ENCODE measurements at regions not wholly inside any gene's neighbourhood (a gene's known extent, or its start where the extent isn't known, plus 50 kb on each side); places are given as distances from the start of the nearest gene placed in this dataset.

- no peaks in the 10 kb centered on the region for H3K79me2 ChIP-seq (ENCODE audit: control insufficient read depth, insufficient read depth, low read length, poor library complexity)
- H2BK12ac ChIP-seq (ENCODE audit: low read length) = no peak overlapping the region
- H3K4ac ChIP-seq (ENCODE audit: low read depth, low read length) = no peak overlapping the region
- H2AFZ ChIP-seq (ENCODE audit: insufficient read depth, low read length, poor library complexity) = no peak overlapping the region
- no peak overlapping the region for H3K14ac ChIP-seq (ENCODE audit: low read length)
- H3K23ac ChIP-seq (ENCODE audit: low read length) = no peak overlapping the region
- WGBS (ENCODE audit: extremely low coverage, insufficient coverage, insufficient read length) = no CpG with 5 or more reads among the region's 16 CpGs
- no peak overlapping the region for H3K4me3 ChIP-seq (ENCODE audit: low read depth, low read length)
- H3K79me1 ChIP-seq (ENCODE audit: low read length) = no peaks in the 10 kb centered on the region
- H4K8ac ChIP-seq (ENCODE audit: low read depth, low read length) = no peak overlapping the region
- H3K36me3 ChIP-seq (ENCODE audit: control insufficient read depth in 1 of 2, insufficient read depth in 2 of 2, low read length in 2 of 2) = no peaks in the 10 kb centered on the region
- no peak overlapping the region for H3K9ac ChIP-seq (ENCODE audit: low read length)
- H4K12ac ChIP-seq (ENCODE audit: low read depth, low read length) = no peak overlapping the region
- no peak overlapping the region for H2BK5ac ChIP-seq (ENCODE audit: low read depth, low read length, poor library complexity)
- H2AK5ac ChIP-seq (ENCODE audit: low read length) = no peak overlapping the region
- H3K4me1 ChIP-seq (ENCODE audit: control insufficient read depth in 1 of 2, insufficient read depth in 2 of 2, low read length in 2 of 2) = no peaks in the 10 kb centered on the region
- no peak overlapping the region for H2BK120ac ChIP-seq (ENCODE audit: insufficient read depth, low read length, poor library complexity)
- H4K91ac ChIP-seq (ENCODE audit: low read depth, low read length) = no peak overlapping the region
- H3K27ac ChIP-seq (ENCODE audit: low read depth, low read length) = no peak overlapping the region
- no peak for DNase-seq
- no peaks in the 10 kb centered on the region for H3K9me3 ChIP-seq (ENCODE audit: insufficient read depth, low read depth, low read length)
- no peaks in the 10 kb centered on the region for H3K27me3 ChIP-seq (ENCODE audit: insufficient read depth, low read length)
- H3K4me2 ChIP-seq (ENCODE audit: low read length) = no peak overlapping the region
- H3K18ac ChIP-seq (ENCODE audit: low read length) = no peak overlapping the region
Observed at GRCh38 chr5:120035815-120036577, 406.6 kb downstream of the FAM170A start.

GRCh38 chr5:120037451-120037850, 408.1 kb downstream of the FAM170A start:
- no peak for DNase-seq
- Histone ChIP-seq H3K14ac (ENCODE audit: low read length) (no peak overlapping the region), H2BK12ac (ENCODE audit: low read length) (no peak overlapping the region), H3K27me3 (ENCODE audit: insufficient read depth, low read length) (no peaks in the 10 kb centered on the region), H3K4me3 (ENCODE audit: low read depth, low read length) (no peak overlapping the region), H2AK5ac (ENCODE audit: low read length) (no peak overlapping the region), H3K23ac (ENCODE audit: low read length) (no peak overlapping the region), H3K4ac (ENCODE audit: low read depth, low read length) (no peak overlapping the region), H3K36me3 (ENCODE audit: control insufficient read depth in 1 of 2, insufficient read depth in 2 of 2, low read length in 2 of 2) (no peaks in the 10 kb centered on the region), H4K91ac (ENCODE audit: low read depth, low read length) (no peak overlapping the region), H3K9ac (ENCODE audit: low read length) (no peak overlapping the region), H3K79me1 (ENCODE audit: low read length) (no peaks in the 10 kb centered on the region), H3K18ac (ENCODE audit: low read length) (no peak overlapping the region), H2BK120ac (ENCODE audit: insufficient read depth, low read length, poor library complexity) (no peak overlapping the region), H3K27ac (ENCODE audit: low read depth, low read length) (no peak overlapping the region), H4K12ac (ENCODE audit: low read depth, low read length) (no peak overlapping the region), H3K4me1 (ENCODE audit: control insufficient read depth in 1 of 2, insufficient read depth in 2 of 2, low read length in 2 of 2) (no peaks in the 10 kb centered on the region), H2AFZ (ENCODE audit: insufficient read depth, low read length, poor library complexity) (no peak overlapping the region), H4K8ac (ENCODE audit: low read depth, low read length) (no peak overlapping the region), H3K79me2 (ENCODE audit: control insufficient read depth, insufficient read depth, low read length, poor library complexity) (no peaks in the 10 kb centered on the region), H3K4me2 (ENCODE audit: low read length) (no peak overlapping the region), H3K9me3 (ENCODE audit: insufficient read depth, low read depth, low read length) (no peaks in the 10 kb centered on the region), H2BK5ac (ENCODE audit: low read depth, low read length, poor library complexity) (no peak overlapping the region)
- no CpG with 5 or more reads among the region's 3 CpGs for WGBS (ENCODE audit: extremely low coverage, insufficient coverage, insufficient read length)

- Histone ChIP-seq H3K4me2 (ENCODE audit: low read length) (no peak overlapping the region), H3K14ac (ENCODE audit: low read length) (no peak overlapping the region), H2BK120ac (ENCODE audit: insufficient read depth, low read length, poor library complexity) (no peak overlapping the region), H3K27me3 (ENCODE audit: insufficient read depth, low read length) (no peaks in the 10 kb centered on the region), H3K4me1 (ENCODE audit: control insufficient read depth in 1 of 2, insufficient read depth in 2 of 2, low read length in 2 of 2) (no peaks in the 10 kb centered on the region), H4K8ac (ENCODE audit: low read depth, low read length) (no peak overlapping the region), H3K79me1 (ENCODE audit: low read length) (no peaks in the 10 kb centered on the region), H3K9me3 (ENCODE audit: insufficient read depth, low read depth, low read length) (no peaks in the 10 kb centered on the region), H3K18ac (ENCODE audit: low read length) (no peak overlapping the region), H3K23ac (ENCODE audit: low read length) (no peak overlapping the region), H4K12ac (ENCODE audit: low read depth, low read length) (no peak overlapping the region), H3K4ac (ENCODE audit: low read depth, low read length) (no peak overlapping the region), H3K9ac (ENCODE audit: low read length) (no peak overlapping the region), H3K36me3 (ENCODE audit: control insufficient read depth in 1 of 2, insufficient read depth in 2 of 2, low read length in 2 of 2) (no peaks in the 10 kb centered on the region), H2BK5ac (ENCODE audit: low read depth, low read length, poor library complexity) (no peak overlapping the region), H2AK5ac (ENCODE audit: low read length) (no peak overlapping the region), H2BK12ac (ENCODE audit: low read length) (no peak overlapping the region), H3K4me3 (ENCODE audit: low read depth, low read length) (no peak overlapping the region), H2AFZ (ENCODE audit: insufficient read depth, low read length, poor library complexity) (no peak overlapping the region), H3K79me2 (ENCODE audit: control insufficient read depth, insufficient read depth, low read length, poor library complexity) (no peaks in the 10 kb centered on the region), H3K27ac (ENCODE audit: low read depth, low read length) (no peak overlapping the region), H4K91ac (ENCODE audit: low read depth, low read length) (no peak overlapping the region)
- DNase-seq = no peak
- no CpG with 5 or more reads among the region's 3 CpGs for WGBS (ENCODE audit: extremely low coverage, insufficient coverage, insufficient read length)
Observed at GRCh38 chr5:120039111-120039510, 409.8 kb downstream of the FAM170A start.

GRCh38 chr5:120043431-120043830, 414.1 kb downstream of the FAM170A start:
- Histone ChIP-seq H3K18ac (ENCODE audit: low read length) (no peak overlapping the region), H4K12ac (ENCODE audit: low read depth, low read length) (no peak overlapping the region), H2BK5ac (ENCODE audit: low read depth, low read length, poor library complexity) (no peak overlapping the region), H3K4ac (ENCODE audit: low read depth, low read length) (no peak overlapping the region), H3K4me1 (ENCODE audit: control insufficient read depth in 1 of 2, insufficient read depth in 2 of 2, low read length in 2 of 2) (no peaks in the 10 kb centered on the region), H2BK12ac (ENCODE audit: low read length) (no peak overlapping the region), H3K36me3 (ENCODE audit: control insufficient read depth in 1 of 2, insufficient read depth in 2 of 2, low read length in 2 of 2) (no peaks in the 10 kb centered on the region), H3K79me2 (ENCODE audit: control insufficient read depth, insufficient read depth, low read length, poor library complexity) (no peaks in the 10 kb centered on the region), H3K9ac (ENCODE audit: low read length) (no peak overlapping the region), H3K4me2 (ENCODE audit: low read length) (no peak overlapping the region), H3K79me1 (ENCODE audit: low read length) (no peaks in the 10 kb centered on the region), H3K27ac (ENCODE audit: low read depth, low read length) (no peak overlapping the region), H2BK120ac (ENCODE audit: insufficient read depth, low read length, poor library complexity) (no peak overlapping the region), H3K9me3 (ENCODE audit: insufficient read depth, low read depth, low read length) (no peaks in the 10 kb centered on the region), H3K4me3 (ENCODE audit: low read depth, low read length) (no peak overlapping the region), H3K27me3 (ENCODE audit: insufficient read depth, low read length) (no peaks in the 10 kb centered on the region), H2AFZ (ENCODE audit: insufficient read depth, low read length, poor library complexity) (no peak overlapping the region), H3K14ac (ENCODE audit: low read length) (no peak overlapping the region), H4K91ac (ENCODE audit: low read depth, low read length) (no peak overlapping the region), H4K8ac (ENCODE audit: low read depth, low read length) (no peak overlapping the region), H3K23ac (ENCODE audit: low read length) (no peak overlapping the region), H2AK5ac (ENCODE audit: low read length) (no peak overlapping the region)
- DNase-seq = no peak

Data from trophoblast cell (in vitro differentiated cells and primary cell).